C4-2B (cell line): ENCODE measurements at regions not wholly inside any gene's neighbourhood (a gene's known extent, or its start where the extent isn't known, plus 50 kb on each side); places are given as distances from the start of the nearest gene placed in this dataset.

Source experiments
- CTCF ChIP-seq: fragments of 450-650 bp; conservative IDR thresholded peaks from 2 replicates; pipeline ENCODE4 v1.5.1; 2017; ENCODE audit warnings: mild to moderate bottlenecking
- ZFX ChIP-seq: fragments of 450-650 bp; IDR thresholded peaks from 2 replicates; pipeline ENCODE4 v1.6.1; 2017

GRCh38 chr21:36628106-36628505, 70.8 kb upstream of the SIM2 start:
- TF ChIP-seq CTCF = no peak
- no peak for TF ChIP-seq ZFX
